ENCODE measurements at regions not wholly inside any gene's neighbourhood (a gene's known extent, or its start where the extent isn't known, plus 50 kb on each side); places are given as distances from the start of the nearest gene placed in this dataset.

DNA sequence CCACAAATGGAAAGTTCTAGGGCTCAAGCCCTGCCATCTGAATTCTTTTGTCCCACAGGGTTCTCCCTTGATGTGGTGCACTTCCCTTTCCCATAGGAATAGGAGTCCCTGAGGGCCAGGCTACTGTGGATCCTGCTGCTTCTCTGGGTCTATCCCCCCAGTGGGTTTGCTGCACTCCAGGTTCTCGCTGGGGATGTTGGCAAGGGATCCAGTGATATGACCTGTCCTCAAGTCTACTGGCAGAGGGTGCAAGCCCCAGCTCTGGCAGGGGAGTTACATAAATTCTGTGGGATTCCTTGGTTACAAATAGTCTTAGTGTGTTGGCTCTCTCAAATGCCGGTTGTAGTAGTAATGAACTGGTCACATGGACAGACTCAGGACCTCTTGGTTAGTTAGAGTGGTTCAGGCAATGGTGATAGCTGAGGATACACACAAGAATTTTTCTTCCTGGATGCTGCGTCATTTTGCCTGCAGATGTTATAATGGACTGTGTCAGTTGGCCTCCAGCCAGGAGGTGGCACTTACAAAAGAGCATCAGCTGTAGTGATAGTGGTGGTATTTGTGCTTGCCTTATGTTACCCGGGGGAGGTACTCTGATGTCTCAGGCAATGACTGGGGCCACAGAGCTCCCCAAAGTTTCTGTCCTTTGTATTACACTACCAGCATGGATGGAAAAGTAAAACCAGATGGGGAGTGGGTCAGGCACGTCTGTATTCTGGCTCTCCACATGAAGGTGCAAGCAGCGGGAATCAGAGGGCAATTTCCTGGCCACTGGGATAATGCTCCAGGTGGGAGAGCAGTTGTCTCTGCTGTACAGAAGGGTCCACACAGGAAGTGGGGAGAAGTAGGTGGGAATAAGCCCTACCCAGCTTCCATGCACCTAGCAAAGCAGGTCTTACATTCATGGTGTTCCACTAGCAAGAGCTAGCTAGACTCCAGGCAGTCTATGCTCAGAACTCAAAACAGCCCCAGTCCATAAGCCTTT, 267.9 kb downstream of the SOX11 start:
- TF ChIP-seq, protein P1, sequence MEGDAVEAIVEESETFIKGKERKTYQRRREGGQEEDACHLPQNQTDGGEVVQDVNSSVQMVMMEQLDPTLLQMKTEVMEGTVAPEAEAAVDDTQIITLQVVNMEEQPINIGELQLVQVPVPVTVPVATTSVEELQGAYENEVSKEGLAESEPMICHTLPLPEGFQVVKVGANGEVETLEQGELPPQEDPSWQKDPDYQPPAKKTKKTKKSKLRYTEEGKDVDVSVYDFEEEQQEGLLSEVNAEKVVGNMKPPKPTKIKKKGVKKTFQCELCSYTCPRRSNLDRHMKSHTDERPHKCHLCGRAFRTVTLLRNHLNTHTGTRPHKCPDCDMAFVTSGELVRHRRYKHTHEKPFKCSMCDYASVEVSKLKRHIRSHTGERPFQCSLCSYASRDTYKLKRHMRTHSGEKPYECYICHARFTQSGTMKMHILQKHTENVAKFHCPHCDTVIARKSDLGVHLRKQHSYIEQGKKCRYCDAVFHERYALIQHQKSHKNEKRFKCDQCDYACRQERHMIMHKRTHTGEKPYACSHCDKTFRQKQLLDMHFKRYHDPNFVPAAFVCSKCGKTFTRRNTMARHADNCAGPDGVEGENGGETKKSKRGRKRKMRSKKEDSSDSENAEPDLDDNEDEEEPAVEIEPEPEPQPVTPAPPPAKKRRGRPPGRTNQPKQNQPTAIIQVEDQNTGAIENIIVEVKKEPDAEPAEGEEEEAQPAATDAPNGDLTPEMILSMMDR (conservative IDR thresholded peaks at IDR 0.05; ENCODE audit: low read depth, low read length), result no peak
- no peak for DNase-seq (ENCODE audit: low read depth)
- no peak overlapping the region for H3K4me3 ChIP-seq (ENCODE audit: low read depth, low read length)

DNA sequence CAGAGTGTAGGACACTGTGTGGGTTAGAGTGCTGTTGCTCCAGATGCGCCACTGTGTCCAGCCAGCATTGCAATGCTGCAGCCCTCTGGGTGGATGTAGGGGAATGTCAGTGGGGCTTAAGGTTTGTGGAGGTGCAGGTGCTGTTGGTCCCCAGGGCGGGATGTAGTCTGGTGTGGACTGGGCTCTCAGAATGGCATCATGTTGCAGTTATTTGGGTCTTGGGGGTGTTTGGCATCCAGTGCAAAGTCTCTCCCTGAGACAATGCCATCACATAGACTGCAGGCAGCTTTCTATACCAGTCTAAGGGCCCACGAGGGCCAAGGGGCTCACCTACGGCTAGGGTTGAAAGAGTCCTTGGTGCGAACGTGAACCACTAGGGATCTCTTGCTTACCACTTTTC, 275.3 kb downstream of the SOX11 start:
- DNase-seq (ENCODE audit: low read depth), result no peak
- TF ChIP-seq, protein P1 (conservative IDR thresholded peaks at IDR 0.05; ENCODE audit: low read depth, low read length), result no peak
- H3K4me3 ChIP-seq (ENCODE audit: low read depth, low read length), result no peak overlapping the region

DNA sequence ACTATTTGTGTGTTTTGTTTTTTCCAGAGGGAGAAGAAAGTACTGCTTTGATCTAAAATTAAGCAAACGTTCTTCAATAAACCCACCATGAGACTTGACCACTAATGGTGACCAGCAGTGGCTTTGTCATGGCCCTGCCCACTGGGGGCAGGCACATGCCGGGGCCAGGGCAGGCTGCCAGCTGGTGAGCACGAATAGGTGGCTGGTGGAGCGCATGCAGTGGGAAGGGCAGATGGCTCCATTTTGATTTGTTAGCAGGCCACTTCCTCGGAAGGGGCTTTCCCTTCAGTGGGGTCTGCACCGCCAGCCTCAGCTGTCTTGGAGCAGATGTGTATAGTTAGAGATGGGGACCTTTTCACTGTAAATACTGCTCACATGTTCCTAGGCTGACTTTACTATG, 277.1 kb downstream of the SOX11 start:
- DNase-seq (ENCODE audit: low read depth), result no peak
- TF ChIP-seq, protein P1 (conservative IDR thresholded peaks at IDR 0.05; ENCODE audit: low read depth, low read length), result no peak
- no peak overlapping the region for H3K4me3 ChIP-seq (ENCODE audit: low read depth, low read length)

DNA sequence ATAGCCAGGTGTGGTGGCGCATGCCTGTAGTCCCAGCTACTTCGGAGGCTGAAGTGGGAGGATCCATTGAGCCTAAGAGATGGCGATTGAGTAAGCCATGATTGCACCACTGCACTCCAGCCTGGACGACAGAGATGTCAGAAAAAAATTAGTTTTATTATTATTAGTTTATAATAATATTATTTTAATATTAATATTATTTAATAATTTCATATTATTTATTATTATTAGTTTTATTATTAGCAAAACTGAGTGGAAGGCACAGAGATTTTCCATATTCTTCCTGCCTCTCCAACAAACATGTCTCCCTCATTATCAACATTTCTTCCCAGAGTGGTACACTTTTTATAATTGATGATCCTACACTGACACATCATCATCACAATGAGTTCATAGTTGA, 278.2 kb downstream of the SOX11 start:
- no peak for DNase-seq (ENCODE audit: low read depth)
- H3K4me3 ChIP-seq (ENCODE audit: low read depth, low read length), result no peak overlapping the region
- TF ChIP-seq, protein P1 (conservative IDR thresholded peaks at IDR 0.05; ENCODE audit: low read depth, low read length), result no peak

DNA sequence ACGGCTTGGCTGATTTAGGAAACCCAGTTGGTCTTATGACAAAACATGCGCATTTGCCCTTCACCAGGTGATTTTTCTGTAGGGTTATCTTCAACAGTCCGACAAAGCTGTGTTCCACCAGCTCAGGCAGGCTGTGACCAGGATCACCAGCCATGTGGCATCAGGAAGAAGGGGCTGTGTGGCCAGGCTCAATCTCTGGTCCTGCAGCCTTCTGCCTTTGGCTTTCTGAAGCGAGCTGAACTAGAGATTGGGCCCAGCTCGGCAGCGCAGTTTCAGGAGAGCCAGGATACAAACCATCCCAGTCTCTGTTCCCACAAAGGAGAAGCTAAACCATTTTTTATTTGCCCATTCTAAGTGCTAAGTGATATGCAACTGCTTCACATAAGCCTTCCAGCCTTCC, 282.3 kb downstream of the SOX11 start:
- TF ChIP-seq, protein P1 (conservative IDR thresholded peaks at IDR 0.05; ENCODE audit: low read depth, low read length), result no peak
- DNase-seq (ENCODE audit: low read depth), result no peak

DNA sequence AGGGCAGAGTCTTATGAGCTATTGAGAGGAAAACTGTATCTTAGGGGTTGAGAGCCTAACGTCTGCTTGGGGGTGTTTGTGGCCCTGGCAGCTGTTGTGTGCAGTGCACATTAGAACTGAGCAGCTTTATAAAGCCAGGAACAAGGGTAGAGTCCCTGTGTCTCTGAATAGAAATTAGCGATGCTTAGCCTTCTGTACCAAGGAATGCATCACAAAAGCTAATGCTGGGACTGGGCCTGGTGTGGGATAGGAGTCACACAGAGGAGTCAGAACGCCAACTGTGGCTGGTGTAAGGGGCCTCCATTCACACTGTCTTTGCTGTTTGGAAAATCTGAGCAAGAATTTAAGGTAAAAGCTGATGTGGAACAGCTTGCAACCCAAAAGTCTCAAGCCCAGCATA, 283.2 kb downstream of the SOX11 start:
- no peak overlapping the region for H3K4me3 ChIP-seq (ENCODE audit: low read depth, low read length)
- DNase-seq (ENCODE audit: low read depth), result no peak
- TF ChIP-seq, protein P1 (conservative IDR thresholded peaks at IDR 0.05; ENCODE audit: low read depth, low read length), result no peak

More for the DNA sequence above, 282.3 kb downstream of the SOX11 start:
- H3K4me3 ChIP-seq (ENCODE audit: low read depth, low read length), result no peak overlapping the region

Measured in choroid plexus epithelial cell (primary cell).